ENCODE measurements at regions not wholly inside any gene's neighbourhood (a gene's known extent, or its start where the extent isn't known, plus 50 kb on each side); places are given as distances from the start of the nearest gene placed in this dataset.
"Not testable (repeated sequence)": the region's sequence is repeated elsewhere in the genome, so short reads cannot be mapped to it uniquely, and the experiment has no call there.

- DNase-seq: no peak
Observed at GRCh38 chr22:34326901-34327300, 406.6 kb upstream of the LARGE1 start.

DNA sequence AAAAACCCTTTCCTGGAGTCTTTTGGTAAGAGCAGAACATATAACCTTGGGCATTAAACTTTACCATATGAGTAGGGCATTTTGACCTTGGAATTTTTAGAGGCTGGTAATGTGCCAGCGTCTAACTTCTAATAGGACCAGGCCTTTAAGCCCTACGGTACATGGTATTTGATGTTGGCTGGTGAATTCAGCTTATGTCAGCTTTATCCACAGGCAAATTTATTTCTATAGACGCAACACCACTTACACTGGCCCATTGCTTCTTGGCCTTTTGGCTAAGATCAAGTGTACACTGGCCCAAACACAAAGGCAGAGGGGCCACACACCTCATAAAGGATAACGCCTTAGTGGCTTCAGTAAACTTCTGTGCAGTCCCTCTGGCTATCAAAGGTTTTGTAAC lies 410.2 kb upstream of the LARGE1 start:
- DNase-seq: no peak

DNA sequence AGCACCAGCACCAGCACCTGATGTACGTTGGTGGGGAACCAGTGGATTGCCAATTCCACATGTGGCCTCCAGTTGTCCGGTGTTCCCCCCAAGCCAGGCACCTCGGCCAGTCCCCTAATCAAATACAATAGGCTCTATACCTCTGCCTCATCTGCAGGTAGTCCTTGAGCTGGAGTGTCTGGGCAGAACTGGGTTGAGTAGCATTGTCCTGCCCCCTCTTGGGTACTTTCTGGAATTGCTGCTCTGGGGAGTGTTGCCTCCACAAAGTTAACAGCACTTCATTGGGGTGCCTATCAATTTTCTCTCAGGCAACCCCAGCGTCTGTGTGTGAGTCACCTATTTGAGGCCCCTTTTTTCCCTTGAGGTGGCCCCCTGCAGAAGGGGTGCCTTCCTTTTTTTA lies 413.0 kb upstream of the LARGE1 start:
- no peak for DNase-seq

DNA sequence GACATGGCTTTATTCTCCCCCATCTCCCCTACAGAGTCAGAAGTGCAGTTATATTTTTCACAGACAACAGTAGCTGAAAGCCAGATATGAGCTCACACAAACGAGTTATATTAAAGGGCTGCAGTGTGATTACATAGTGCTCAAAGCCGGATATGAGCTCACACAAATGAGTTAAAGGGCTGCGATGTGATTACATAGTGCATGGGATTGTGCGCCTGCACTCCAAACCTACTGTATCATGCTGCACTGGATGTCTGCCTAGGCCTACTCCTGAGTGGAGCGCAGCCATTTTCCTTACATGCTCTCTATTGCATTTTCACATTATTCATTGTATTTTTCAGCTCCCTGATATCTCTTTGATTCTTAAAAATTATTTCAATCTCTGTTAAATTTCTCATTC lies 414.6 kb upstream of the LARGE1 start:
- DNase-seq: no peak

DNA sequence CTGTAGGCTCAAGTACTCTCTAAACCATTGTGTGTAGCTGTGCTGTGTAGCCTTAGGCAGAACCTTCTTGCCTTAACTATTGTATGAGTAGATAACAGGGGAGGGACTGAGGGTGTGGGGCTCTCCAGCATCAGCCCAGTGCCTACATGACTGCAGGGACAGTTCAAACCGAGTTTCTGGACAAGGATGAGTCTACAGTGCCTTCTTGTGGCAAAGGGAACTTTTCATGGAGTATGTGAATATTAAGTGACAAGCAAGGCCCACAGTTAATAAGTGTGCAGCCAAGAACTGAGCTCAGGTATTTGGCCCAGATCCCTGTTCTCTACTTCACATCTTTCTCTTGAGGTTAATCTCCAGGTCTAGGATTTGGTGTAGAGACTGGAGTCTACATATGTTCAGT lies 424.4 kb upstream of the LARGE1 start:
- no peak for DNase-seq

GRCh38 chr22:34354071-34354817 lies 434.0 kb upstream of the LARGE1 start:
- DNase-seq: no peak

DNA sequence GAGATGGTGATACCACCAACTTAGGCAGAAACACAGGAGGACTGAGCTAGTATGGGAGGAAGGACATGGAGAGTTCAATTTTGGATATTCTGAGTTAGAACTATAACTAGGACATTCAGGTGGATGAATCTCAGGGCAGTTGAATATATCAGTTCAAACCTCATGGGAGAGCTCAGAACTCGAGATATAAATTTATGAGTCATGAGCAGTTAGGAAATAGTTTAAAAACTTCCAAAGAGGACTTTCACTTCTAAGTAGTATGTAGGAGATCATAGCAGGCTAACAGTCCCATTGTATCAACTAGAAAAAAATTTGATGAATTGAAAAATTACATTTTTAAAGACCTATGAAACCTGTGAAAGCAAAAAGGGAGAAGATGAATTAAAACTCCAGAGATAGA lies 436.2 kb upstream of the LARGE1 start:
- no peak for DNase-seq

- DNase-seq: no peak
Observed at GRCh38 chr22:34370711-34371110, 450.4 kb upstream of the LARGE1 start.

DNA sequence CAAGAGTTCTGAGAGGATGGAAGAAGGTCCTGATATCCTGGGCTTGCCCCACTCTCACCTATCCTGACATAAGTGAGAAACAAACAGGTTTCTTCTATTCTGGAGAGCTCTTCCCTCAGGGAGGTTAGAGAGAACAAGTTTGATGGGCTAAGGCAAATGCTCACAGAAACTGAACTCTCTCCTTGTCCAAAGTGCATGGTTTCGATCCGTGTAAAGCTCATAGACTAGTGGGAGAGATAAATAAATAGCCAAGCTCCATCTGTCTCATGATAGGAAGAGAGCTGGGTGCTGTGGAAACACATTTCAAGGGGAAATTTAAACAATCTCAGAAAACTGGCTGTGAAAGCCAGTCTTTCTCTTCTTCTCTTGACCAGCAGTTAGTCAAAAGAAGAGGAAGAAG lies 459.5 kb upstream of the LARGE1 start:
- DNase-seq: no peak

DNA sequence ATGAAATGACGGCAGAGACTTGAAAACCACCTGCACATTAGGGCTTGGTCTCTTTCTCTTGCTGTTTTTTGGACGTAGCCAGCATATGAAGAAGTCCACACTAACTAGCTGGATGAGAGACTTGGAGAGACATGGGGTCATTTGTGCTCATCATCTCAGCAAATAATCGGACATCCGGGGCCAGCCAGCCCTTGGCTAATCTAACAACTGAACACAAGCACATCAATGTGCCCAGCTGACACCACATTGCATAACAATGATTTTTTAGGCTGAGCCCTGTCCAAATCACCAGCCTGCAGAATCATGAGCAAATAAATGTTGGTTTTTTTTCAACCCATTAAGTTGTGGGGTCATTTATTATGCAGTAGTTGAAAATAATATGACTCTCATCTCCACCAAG lies 460.3 kb upstream of the LARGE1 start:
- DNase-seq: no peak

DNA sequence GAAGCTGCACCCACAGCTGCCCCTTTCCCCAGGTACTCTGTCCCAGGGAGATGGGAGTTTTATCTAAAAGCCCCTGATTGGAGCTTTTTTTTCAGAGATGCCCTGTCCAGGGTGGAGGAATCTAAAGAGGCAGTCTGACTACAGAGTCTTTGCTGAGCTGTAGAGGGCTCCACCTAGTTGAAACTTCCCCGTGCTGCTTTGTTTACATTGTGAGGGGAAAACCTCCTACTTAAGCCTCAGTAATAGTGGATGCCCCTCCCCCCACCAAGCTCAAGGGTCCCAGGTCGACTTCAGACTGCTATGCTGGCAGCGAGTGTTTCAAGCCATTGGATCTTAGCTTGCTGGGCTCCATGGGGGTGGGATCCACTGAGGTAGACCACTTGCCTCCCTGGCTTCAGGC lies 470.1 kb upstream of the LARGE1 start:
- no peak for DNase-seq

DNA sequence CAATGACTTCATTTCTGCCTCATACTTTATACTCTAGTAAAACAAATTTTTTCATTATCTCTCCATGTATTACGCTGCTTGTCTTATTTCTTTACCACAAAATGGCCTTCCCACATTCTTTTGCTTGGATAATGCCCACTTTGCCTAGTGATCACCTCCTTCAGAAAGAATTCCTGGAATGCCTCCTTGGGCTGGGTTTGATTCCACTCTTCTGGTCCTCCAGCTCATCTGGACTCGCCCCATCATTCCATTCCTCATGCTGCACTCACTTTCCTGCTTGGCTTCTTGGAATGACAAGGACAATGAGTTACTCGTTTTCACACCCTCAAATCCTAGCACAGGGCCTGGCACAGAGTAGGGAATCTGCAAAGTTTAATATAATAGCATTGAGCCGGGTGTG lies 475.1 kb upstream of the LARGE1 start:
- no peak for DNase-seq

GRCh38 chr22:34403667-34404066 lies 483.4 kb upstream of the LARGE1 start:
- DNase-seq: no peak

- no peak for DNase-seq
Observed at GRCh38 chr22:34410111-34410510, 489.8 kb upstream of the LARGE1 start.

GRCh38 chr22:34414467-34415440 lies 494.5 kb upstream of the LARGE1 start:
- DNase-seq: no peak

- no peak for DNase-seq
Observed at GRCh38 chr22:34416022-34416860, 496.0 kb upstream of the LARGE1 start.

DNA sequence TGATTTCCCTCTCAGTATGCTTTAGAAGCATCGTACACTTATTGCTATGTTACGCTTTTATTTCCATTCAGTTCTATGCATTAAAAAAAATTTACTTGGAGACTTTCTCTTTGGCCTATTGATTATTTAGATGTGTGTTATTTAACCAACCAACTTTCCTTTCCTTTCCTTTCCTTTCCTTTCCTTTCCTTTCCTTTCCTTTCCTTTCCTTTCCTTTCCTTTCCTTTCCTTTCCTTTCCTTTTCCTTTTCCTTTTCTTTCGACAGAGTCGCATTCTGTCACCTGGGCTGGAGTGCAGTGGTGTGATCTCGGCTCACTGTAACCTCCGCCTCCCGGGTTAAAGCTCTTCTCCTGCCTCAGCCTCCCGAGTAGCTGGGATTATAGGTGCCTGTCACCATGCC lies 502.7 kb upstream of the LARGE1 start:
- not testable (repeated sequence) for DNase-seq

GRCh38 chr22:34427436-34427835 lies 507.2 kb upstream of the LARGE1 start:
- no peak for DNase-seq

DNA sequence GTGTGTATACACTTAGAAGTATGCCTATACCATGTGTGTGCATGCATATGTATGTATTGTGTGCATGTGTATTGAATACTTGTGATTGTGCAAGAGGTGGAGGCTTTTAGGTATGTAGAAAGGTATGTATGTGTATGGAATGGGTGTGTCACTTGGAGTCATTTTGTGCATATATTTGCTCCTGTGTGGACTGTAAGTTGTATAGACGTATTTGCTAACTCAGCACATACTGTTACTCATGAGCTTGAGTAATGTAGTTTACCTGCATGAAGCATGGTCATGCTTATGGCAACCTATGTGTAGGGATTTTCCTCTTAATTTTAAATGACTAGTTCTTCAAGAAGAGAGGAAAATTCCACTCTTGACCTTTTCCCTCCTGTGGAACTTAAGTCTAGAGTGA lies 507.6 kb upstream of the LARGE1 start:
- DNase-seq: no peak

DNA sequence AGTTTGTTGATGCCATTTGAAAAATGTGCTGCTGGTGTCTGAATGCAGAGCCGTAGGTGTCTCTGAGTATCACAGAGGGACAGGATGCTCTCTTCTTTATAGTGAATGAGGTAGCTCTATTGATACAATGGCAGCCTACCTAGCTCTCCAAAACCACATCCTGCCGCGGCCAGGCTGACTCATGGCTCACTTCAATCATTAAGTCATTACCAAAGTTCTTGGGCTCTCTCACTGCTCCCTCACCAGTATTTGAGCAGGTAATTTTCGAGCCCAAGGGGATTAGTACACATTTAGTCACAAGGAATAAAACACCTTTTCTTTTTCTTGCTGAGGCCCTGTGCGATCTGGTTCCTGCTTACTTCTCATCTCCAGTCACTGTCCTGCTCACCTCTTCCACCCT lies 509.0 kb upstream of the LARGE1 start:
- no peak for DNase-seq

GRCh38 chr22:34430386-34430785 lies 510.1 kb upstream of the LARGE1 start:
- DNase-seq: no peak

- no peak for DNase-seq
Observed at GRCh38 chr22:34434371-34434770, 514.1 kb upstream of the LARGE1 start.

DNA sequence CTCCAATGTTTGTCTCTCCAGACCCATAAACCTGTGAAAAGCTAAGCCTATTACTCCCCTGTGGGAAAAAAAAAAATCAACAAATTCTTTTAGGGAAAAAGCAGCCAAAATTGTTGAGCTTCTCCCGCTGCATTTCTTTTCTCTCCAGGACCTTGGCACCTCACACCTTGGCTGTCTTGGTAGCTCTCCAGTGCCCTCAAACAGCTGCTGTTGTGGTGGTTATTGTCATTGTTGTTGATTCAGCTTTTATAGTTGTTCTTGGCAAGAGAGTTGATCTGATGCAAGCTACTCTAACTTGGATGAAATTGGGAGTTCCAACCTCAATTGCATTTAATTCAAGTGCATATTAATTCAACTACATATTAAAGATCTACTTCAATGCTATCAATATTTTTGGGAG lies 516.9 kb upstream of the LARGE1 start:
- DNase-seq: no peak

Data from activated gamma-delta T cell treated with Interleukin-2 at 50 U/mL for 16 hours (primary cell).